Smooth muscle cell (in vitro differentiated cells): ENCODE measurements at regions not wholly inside any gene's neighbourhood (a gene's known extent, or its start where the extent isn't known, plus 50 kb on each side); places are given as distances from the start of the nearest gene placed in this dataset.

ENCODE experiments used
- DNase-seq: peaks from one replicate; lab custom pipeline; 2025; ENCODE audit not compliant: unreplicated experiment; lab: John Stamatoyannopoulos, UW
- H2AFZ ChIP-seq: fragments of 200-600 bp; sonication (generic); 2 replicates; pipeline ENCODE4 v1.6.0; 2016; ENCODE audit warnings: antibody characterized with exemption, low read depth, mild to moderate bottlenecking
- H3F3A ChIP-seq: fragments of 200-600 bp; sonication (generic); 2 replicates; pipeline ENCODE4 v1.6.0; 2017; ENCODE audit warnings: antibody characterized with exemption, low read depth
- H3K27ac ChIP-seq: fragments of 200-600 bp; sonication (generic); 2 replicates; pipeline ENCODE4 v1.5.1; 2016; ENCODE audit warnings: low read depth, mild to moderate bottlenecking
- H3K27me3 ChIP-seq: fragments of 200-600 bp; sonication (generic); 2 replicates; pipeline ENCODE4 v1.6.1; 2016; ENCODE audit warnings: low read depth, mild to moderate bottlenecking
- H3K36me3 ChIP-seq: fragments of 200-600 bp; sonication (generic); 2 replicates; pipeline ENCODE4 v1.5.1; 2016; ENCODE audit warnings: low read depth
- H3K4me1 ChIP-seq: fragments of 200-600 bp; sonication (generic); 2 replicates; pipeline ENCODE4 v1.5.1; 2016; ENCODE audit warnings: low read depth
- H3K4me2 ChIP-seq: fragments of 200-600 bp; sonication (generic); 2 replicates; pipeline ENCODE4 v1.6.0; 2016; ENCODE audit warnings: mild to moderate bottlenecking
- H3K4me3 ChIP-seq: fragments of 200-600 bp; sonication (generic); 2 replicates; pipeline ENCODE4 v1.5.1; 2016; ENCODE audit warnings: mild to moderate bottlenecking
- H3K79me2 ChIP-seq: fragments of 200-600 bp; sonication (generic); 2 replicates; pipeline ENCODE4 v1.6.0; 2016; ENCODE audit warnings: low read depth, mild to moderate bottlenecking
- H3K9ac ChIP-seq: fragments of 200-600 bp; sonication (generic); 2 replicates; pipeline ENCODE4 v1.6.0; 2016; ENCODE audit warnings: low read depth
- H3K9me3 ChIP-seq: fragments of 200-600 bp; sonication (generic); replicated peaks from 2 replicates; pipeline ENCODE4 v1.5.1; 2016; ENCODE audit warnings: low read depth
- H4K20me1 ChIP-seq: fragments of 200-600 bp; sonication (generic); 2 replicates; pipeline ENCODE4 v1.6.0; 2016; ENCODE audit warnings: low read depth
- WGBS: methylation state at CpG from one replicate; pipeline ENCODE4 v1.1.7; 2016; ENCODE audit warnings: low lambda C conversion rate; 5-methylcytosine and 5-hydroxymethylcytosine counted together
- TF ChIP-seq, protein P1 (sequence below): fragments of 200-600 bp; sonication (generic); IDR thresholded peaks from 2 replicates; pipeline ENCODE4 v1.5.1; 2017; ENCODE audit warnings: borderline replicate concordance, mild to moderate bottlenecking, antibody characterized with exemption; ENCODE audit not compliant: insufficient read depth, poor library complexity, severe bottlenecking

DNA sequence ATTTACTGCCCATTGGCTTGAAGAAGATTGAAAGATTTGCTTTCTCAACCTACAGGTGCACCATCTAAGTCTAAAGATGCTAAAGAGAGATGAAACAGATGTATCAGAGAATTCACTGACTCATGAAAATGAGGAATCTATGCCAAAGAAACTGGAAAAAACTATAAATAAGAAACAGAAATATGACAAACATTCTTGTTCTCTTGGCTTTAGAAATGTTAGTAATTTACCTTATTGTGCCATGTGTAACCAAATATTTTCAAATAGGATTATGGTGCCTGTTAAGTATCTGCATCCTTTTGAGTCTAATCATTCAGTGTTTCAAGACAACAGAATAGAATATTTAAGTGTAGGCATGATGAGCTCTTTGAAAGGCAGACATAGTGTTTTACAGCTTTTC lies 271.5 kb downstream of the MEX3B start:
- Histone ChIP-seq H3K4me1 (no peaks in the 10 kb centered on the region), H4K20me1 (peaks cover 5% of the 10 kb centered on the region), H3K36me3 (no peaks in the 10 kb centered on the region), H3K27me3 (no peaks in the 10 kb centered on the region), H3K4me2 (no peak overlapping the region), H3F3A (no peaks in the 10 kb centered on the region), H2AFZ (no peak overlapping the region), H3K9me3 (no peaks in the 10 kb centered on the region), H3K4me3 (no peak overlapping the region), H3K9ac (no peak overlapping the region), H3K79me2 (no peaks in the 10 kb centered on the region), H3K27ac (no peak overlapping the region)
- DNase-seq, result no peak
- TF ChIP-seq, protein P1, sequence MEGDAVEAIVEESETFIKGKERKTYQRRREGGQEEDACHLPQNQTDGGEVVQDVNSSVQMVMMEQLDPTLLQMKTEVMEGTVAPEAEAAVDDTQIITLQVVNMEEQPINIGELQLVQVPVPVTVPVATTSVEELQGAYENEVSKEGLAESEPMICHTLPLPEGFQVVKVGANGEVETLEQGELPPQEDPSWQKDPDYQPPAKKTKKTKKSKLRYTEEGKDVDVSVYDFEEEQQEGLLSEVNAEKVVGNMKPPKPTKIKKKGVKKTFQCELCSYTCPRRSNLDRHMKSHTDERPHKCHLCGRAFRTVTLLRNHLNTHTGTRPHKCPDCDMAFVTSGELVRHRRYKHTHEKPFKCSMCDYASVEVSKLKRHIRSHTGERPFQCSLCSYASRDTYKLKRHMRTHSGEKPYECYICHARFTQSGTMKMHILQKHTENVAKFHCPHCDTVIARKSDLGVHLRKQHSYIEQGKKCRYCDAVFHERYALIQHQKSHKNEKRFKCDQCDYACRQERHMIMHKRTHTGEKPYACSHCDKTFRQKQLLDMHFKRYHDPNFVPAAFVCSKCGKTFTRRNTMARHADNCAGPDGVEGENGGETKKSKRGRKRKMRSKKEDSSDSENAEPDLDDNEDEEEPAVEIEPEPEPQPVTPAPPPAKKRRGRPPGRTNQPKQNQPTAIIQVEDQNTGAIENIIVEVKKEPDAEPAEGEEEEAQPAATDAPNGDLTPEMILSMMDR, result no peak

DNA sequence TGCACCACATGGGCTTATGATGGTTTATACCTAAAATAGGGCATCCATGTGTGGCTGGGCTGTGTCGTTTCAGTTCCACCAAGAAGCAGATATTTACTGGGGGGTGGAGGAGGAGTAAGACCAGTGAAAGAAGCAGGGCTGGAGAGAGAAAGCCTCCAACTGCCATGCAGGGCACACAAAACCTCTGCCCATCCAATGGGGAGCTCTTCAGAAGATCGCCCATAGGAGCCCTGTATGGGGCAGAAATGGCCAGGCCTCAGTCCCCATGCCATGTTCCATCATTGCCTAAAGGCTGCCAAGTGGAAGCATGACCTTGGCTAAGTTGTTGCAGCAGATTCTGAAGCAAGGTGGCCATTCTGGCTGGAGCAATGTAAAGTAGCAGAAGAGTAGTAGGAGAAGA lies 277.0 kb downstream of the MEX3B start:
- H4K20me1 ChIP-seq, result no peaks in the 10 kb centered on the region
- H3K9me3 ChIP-seq, result no peaks in the 10 kb centered on the region
- H3K9ac ChIP-seq, result no peak overlapping the region
- TF ChIP-seq, protein P1, result no peak
- H3F3A ChIP-seq, result no peaks in the 10 kb centered on the region
- H3K4me1 ChIP-seq, result no peaks in the 10 kb centered on the region
- no peak overlapping the region for H3K4me3 ChIP-seq
- H3K79me2 ChIP-seq, result no peaks in the 10 kb centered on the region
- no peak overlapping the region for H3K27ac ChIP-seq
- WGBS, result 97% methylated on average over 2 of the region's 2 CpGs
- no peak overlapping the region for H3K4me2 ChIP-seq
- no peaks in the 10 kb centered on the region for H3K27me3 ChIP-seq
- no peak overlapping the region for H2AFZ ChIP-seq
- no peaks in the 10 kb centered on the region for H3K36me3 ChIP-seq
- no peak for DNase-seq

DNA sequence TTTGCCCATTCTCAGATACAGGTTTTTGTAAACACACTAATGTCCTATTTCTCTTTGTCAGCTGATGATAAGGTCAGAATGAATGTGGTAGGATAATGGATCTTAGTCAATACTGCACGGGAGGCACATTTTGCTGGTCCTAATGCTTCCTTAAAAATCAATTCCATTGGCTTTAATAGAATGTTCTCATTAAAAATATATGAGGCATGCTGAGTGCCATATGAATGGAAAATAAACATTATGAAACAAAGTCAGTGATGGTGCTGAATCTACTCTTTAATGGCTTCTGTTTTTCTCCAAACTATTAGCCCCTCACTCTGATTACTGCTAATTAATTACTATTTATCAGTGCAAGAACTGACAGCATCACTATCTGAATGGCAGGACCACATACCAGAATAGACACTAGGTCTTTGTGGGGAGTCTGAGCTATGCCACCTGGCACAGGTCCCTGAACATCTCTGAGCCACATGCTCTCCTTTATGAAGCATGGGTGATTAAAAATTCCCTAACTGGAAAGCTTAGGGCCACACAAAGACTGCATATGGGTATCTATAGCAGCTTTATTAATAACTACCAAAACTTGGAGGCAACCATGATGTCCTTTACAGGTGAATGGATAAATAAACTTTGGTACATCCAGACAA lies 278.9 kb downstream of the MEX3B start:
- H4K20me1 ChIP-seq, result no peaks in the 10 kb centered on the region
- TF ChIP-seq, protein P1, result no peak
- no peak for DNase-seq
- no peaks in the 10 kb centered on the region for H3F3A ChIP-seq
- no peak overlapping the region for H3K4me2 ChIP-seq
- 95% methylated on average over 1 of the region's 1 CpG for WGBS
- H3K9ac ChIP-seq, result no peak overlapping the region
- H3K4me3 ChIP-seq, result no peak overlapping the region
- H3K9me3 ChIP-seq, result no peaks in the 10 kb centered on the region
- no peaks in the 10 kb centered on the region for H3K4me1 ChIP-seq
- no peaks in the 10 kb centered on the region for H3K36me3 ChIP-seq
- H3K27ac ChIP-seq, result no peak overlapping the region
- no peak overlapping the region for H2AFZ ChIP-seq
- H3K79me2 ChIP-seq, result no peaks in the 10 kb centered on the region
- no peaks in the 10 kb centered on the region for H3K27me3 ChIP-seq

DNA sequence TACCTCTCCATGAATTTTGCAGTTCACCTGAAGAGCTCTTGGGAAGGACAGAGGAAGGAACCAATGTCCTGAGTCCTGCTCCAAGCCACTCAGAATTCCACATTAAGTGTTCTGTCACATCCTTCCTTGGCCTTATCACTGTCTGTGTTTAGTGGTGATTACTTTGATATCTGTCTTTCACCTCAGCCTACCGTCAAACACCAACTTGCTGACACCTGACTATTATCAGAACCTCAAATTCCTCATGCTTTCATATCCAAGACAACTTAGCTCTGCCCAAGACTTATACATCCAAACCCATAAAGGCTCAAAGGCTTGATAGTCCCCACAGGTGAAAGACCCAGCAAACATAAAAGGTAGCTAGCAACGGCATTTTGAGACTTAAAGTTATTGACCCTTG lies 280.0 kb downstream of the MEX3B start:
- H2AFZ ChIP-seq, result no peak overlapping the region
- H3F3A ChIP-seq, result no peaks in the 10 kb centered on the region
- H3K4me2 ChIP-seq, result no peak overlapping the region
- H3K9ac ChIP-seq, result no peak overlapping the region
- TF ChIP-seq, protein P1, result no peak
- no peaks in the 10 kb centered on the region for H3K4me1 ChIP-seq
- no peak overlapping the region for H3K27ac ChIP-seq
- H3K27me3 ChIP-seq, result no peaks in the 10 kb centered on the region
- H3K36me3 ChIP-seq, result no peaks in the 10 kb centered on the region
- no peaks in the 10 kb centered on the region for H4K20me1 ChIP-seq
- no peaks in the 10 kb centered on the region for H3K79me2 ChIP-seq
- WGBS, result 97% methylated on average over 2 of the region's 2 CpGs
- no peak overlapping the region for H3K4me3 ChIP-seq
- no peak for DNase-seq
- no peaks in the 10 kb centered on the region for H3K9me3 ChIP-seq
